Effector memory CD8-positive, alpha-beta T cell (primary cell): ENCODE measurements at regions not wholly inside any gene's neighbourhood (a gene's known extent, or its start where the extent isn't known, plus 50 kb on each side); places are given as distances from the start of the nearest gene placed in this dataset.

Experiments used
- ATAC-seq: fragments of 150-1000 bp; cut with Tn5 transposase; replicated peaks from 2 replicates; pipeline ENCODE4 v1.10.0; 2021; ENCODE audit warnings: mild to moderate bottlenecking, moderate library complexity
- DNase-seq, 3 experiments: peaks; one replicate each; pipeline ENCODE4 v3.0.0; 2021
- H3K27ac Mint-ChIP-seq, 2 donors: one replicate each; pipeline ENCODE4 v1.8.0; 2022; ENCODE audit warnings: mild to moderate bottlenecking in 2 of 2, mixed read lengths in 2 of 2, moderate library complexity in 2 of 2
- H3K27me3 Mint-ChIP-seq, 2 donors: one replicate each; pipeline ENCODE4 v1.8.0; 2022; ENCODE audit warnings: mixed read lengths in 2 of 2
- H3K36me3 Mint-ChIP-seq: one replicate; pipeline ENCODE4 v1.8.0; 2022; ENCODE audit warnings: mild to moderate bottlenecking, moderate library complexity, mixed read lengths; ENCODE audit not compliant: insufficient read depth
- H3K4me1 Mint-ChIP-seq, 2 donors: one replicate each; pipeline ENCODE4 v1.8.0; 2022; ENCODE audit warnings: low read depth in 2 of 2, mixed read lengths in 2 of 2
- H3K4me3 Mint-ChIP-seq, 2 donors: one replicate each; pipeline ENCODE4 v1.8.0; 2022; ENCODE audit warnings: mild to moderate bottlenecking in 2 of 2, mixed read lengths in 2 of 2, moderate library complexity in 2 of 2
- H3K9me3 Mint-ChIP-seq, 2 donors: one replicate each; pipeline ENCODE4 v1.8.0; 2022; ENCODE audit warnings: mixed read lengths in 2 of 2

DNA sequence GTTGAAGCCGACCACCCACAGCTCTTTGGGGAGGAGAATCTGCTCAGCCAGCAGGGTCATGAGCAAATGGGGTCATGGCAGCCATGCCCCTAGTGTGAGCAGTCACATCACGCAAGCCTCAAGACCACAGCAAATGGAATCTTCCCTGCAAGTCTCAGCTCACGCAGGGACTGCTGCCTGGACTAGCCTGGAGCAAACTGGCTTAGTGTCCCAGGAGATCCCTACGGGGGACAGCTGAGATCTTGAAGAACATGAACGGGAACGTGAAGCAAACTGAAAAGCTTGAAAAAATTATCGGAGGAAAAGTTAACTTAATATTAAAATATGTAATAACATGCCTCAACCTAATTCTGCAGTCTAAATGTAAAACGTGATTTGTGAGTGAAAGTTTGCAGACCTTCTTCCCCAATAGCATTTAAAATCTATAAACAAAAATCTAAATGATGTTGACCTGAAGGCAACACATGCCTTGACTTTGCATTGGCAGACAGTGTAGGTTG is 118.4 kb downstream of the FAM124B start:
- ATAC-seq (no peak), DNase-seq (no peak)
- Mint-ChIP-seq H3K27me3 (peaks cover 39 to 52% of the 10 kb centered on the region in 2 donors), H3K9me3 (no peaks in the 10 kb centered on the region), H3K27ac (no peak overlapping the region), H3K4me3 (no peak overlapping the region), H3K4me1 (no peaks in the 10 kb centered on the region), H3K36me3 (no peaks in the 10 kb centered on the region)

DNA sequence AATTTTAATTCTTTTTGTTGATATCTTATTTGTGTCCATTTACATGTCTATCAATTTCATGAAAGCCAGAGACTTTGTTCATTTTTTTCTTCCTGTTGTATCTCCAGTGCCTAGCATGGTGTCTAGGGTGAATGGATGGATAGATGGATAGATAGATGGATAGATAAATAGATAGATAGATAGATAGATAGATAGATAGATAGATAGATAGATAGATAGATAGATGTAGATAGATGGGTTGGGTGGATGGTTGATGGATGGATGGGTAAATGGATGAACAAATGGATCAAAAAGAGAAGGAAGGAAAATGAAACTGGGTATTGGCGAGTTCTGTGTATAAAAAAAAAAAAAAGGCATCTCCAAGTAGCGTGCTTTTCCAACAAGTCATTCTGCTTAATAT is 120.5 kb downstream of the FAM124B start:
- no peaks in the 10 kb centered on the region for H3K4me1 Mint-ChIP-seq
- peaks cover 48 to 61% of the 10 kb centered on the region in 2 donors for H3K27me3 Mint-ChIP-seq

DNA sequence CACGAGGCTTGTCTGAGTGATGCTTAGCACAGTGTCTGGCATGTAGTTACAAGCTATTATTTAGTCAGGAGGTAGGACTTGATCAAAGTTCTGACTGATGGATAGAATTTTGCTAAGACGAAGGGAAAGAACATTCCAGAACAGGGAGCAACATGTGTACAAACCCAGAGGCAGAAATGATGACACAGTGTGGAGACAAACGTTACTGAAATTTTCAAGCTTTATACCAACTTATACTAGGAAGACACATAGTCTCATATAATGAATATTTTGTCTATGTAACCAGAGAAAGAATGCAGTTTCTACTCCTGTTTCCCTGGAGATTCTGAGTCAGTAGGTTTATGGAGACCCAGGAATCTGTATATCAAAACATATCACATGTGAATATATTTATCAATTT is 123.4 kb downstream of the FAM124B start:
- no peak overlapping the region for H3K4me3 Mint-ChIP-seq
- ATAC-seq (no peak), DNase-seq (no peak)
- H3K27me3 Mint-ChIP-seq = peaks cover 46 to 51% of the 10 kb centered on the region in 2 donors
- no peaks in the 10 kb centered on the region for H3K9me3 Mint-ChIP-seq
- no peaks in the 10 kb centered on the region for H3K4me1 Mint-ChIP-seq
- no peak overlapping the region for H3K27ac Mint-ChIP-seq
- H3K36me3 Mint-ChIP-seq = no peaks in the 10 kb centered on the region

More for the DNA sequence above, 120.5 kb downstream of the FAM124B start:
- Mint-ChIP-seq H3K4me3 (no peak overlapping the region), H3K27ac (no peak overlapping the region), H3K9me3 (no peaks in the 10 kb centered on the region), H3K36me3 (no peaks in the 10 kb centered on the region)
- no peak for ATAC-seq
- DNase-seq = no peak

DNA sequence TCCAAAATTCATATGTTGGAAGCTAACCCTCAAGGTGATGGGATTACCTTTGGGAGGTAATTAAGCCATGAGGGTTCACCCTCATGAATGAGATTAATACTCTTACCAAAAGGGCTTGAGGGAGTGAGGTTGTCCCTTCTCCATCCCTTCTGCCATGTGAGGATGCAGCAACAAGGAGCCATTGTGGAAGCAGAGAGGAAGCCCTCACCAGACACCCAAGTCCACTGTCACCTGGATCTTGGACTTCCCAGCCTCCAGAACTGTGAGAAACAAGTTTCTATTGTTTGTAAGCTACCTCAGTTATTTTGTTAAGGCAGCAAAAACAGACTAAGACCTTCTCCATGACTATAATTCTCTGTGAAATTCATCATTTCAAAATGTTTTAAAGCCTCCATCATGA is 125.7 kb downstream of the FAM124B start:
- H3K9me3 Mint-ChIP-seq = no peaks in the 10 kb centered on the region
- no peaks in the 10 kb centered on the region for H3K36me3 Mint-ChIP-seq
- H3K4me1 Mint-ChIP-seq = no peaks in the 10 kb centered on the region
- no peak overlapping the region for H3K27ac Mint-ChIP-seq
- H3K4me3 Mint-ChIP-seq = no peak overlapping the region
- DNase-seq (no peak), ATAC-seq (no peak)
- H3K27me3 Mint-ChIP-seq = peaks cover 33 to 56% of the 10 kb centered on the region in 2 donors

DNA sequence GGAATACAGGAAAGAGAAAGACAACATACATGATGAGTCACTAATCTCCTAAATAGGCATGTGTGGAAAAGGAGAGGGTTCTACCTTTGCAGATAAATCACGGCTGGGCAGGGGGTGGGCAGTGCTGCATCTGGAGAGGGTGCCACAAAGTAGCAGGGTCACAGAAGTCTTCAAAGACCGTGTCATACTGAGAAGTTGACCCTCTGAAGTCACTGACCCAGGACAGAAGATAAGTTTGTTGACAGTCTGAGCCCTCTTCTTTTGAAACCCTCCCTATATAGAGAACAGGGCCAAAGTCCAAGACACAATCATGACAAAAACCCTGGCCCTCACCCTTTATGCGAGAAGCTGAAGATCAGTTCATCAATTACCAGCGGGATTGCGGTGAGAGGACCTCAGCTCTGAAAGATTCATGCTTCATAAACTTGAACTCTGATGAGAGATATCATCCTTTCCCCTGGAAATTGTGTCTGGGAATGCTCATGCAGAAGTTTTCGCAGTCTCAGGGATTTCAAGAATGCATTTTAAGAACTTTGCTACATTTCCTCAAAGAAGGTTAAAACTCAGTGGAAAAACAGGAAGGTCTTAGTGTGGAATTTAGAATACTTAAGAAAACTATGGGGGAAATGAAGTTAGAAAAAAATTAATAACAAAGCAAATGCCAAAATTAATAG is 129.5 kb downstream of the FAM124B start:
- no peak for DNase-seq

DNA sequence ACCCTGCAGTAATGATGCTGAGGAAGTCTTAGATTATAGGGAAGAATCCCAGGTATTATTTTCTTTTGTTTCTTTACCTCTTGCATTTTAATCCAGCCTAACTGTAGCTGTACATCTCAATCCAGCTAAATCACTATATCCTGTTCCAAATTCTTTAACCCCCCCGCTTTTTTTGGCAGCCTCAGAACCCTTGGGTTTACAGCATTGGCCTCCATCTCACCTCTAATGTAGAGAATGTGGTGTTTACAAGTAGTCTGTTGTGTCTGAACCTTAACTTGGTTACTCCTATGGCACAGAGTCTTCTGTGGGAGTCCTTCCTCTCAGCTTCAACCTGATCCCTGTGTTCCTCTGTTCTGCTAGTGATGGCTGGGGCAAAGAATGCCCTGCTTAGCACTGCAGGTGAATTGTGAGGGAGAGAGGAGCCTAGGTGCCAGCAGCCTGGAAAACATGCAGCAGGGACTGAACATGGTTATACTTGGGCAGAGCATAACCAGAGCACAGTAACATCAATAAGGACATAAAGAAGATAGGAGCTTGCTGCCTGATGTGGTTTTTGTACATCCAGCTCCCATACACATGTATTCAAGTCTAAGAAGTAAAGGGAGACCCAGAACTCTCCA is 130.2 kb downstream of the FAM124B start:
- ATAC-seq = no peak
- no peak for DNase-seq
- no peak overlapping the region for H3K4me3 Mint-ChIP-seq
- no peaks in the 10 kb centered on the region for H3K36me3 Mint-ChIP-seq
- H3K9me3 Mint-ChIP-seq = no peaks in the 10 kb centered on the region
- H3K27ac Mint-ChIP-seq = no peak overlapping the region
- H3K27me3 Mint-ChIP-seq = peaks cover 24 to 32% of the 10 kb centered on the region in 2 donors
- H3K4me1 Mint-ChIP-seq = no peaks in the 10 kb centered on the region

More for the DNA sequence above, 129.5 kb downstream of the FAM124B start:
- Mint-ChIP-seq H3K9me3 (no peaks in the 10 kb centered on the region), H3K36me3 (no peaks in the 10 kb centered on the region), H3K27ac (no peak overlapping the region), H3K4me3 (no peak overlapping the region), H3K27me3 (peaks cover 24 to 32% of the 10 kb centered on the region in 2 donors), H3K4me1 (no peaks in the 10 kb centered on the region)
- ATAC-seq = no peak

DNA sequence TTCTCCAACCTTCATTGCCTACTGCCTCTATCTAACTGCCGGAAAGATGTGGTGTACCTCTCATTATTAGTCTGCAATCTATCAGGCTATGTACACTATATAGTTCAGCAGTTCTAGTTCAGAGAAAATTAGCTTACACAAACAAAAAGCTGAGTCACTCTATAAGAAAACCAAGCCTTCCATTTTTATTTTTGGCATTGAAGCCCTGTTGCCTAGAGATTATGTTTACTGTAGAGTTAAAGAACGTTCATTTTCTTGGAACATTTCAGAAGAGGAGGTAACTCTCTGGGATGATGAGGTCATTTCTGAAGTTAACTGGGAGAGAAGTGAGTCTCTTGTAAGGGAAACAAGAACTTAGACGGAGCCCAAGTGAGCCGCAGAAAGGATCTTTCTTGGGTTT is 133.5 kb downstream of the FAM124B start:
- H3K27ac Mint-ChIP-seq = no peak overlapping the region
- DNase-seq (no peak), ATAC-seq (no peak)
- H3K36me3 Mint-ChIP-seq = no peaks in the 10 kb centered on the region
- no peak overlapping the region for H3K4me3 Mint-ChIP-seq
- no peaks in the 10 kb centered on the region for H3K4me1 Mint-ChIP-seq
- H3K27me3 Mint-ChIP-seq = peaks cover 39 to 40% of the 10 kb centered on the region in 2 donors
- no peaks in the 10 kb centered on the region for H3K9me3 Mint-ChIP-seq

DNA sequence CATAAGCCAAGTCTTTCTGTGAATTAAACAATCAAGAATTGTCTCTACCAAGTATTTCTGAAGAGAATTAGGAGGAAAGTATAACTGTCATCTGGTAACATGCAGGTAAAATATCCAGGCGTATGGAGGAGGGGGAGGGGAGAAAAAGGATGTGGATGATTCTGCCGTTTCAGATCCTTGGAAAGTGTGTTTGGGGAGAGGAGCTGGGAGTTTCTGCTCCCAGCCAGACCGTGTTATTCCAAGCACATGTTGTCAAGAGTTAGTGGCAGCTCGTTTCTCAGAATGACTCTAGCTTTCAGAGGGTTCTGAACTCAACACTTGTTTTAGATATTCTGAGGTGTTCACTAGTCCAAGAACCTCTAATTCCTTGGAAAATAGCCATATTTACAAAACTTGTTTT is 137.6 kb downstream of the FAM124B start:
- ATAC-seq (no peak), DNase-seq (no peak)
- Mint-ChIP-seq H3K4me1 (no peaks in the 10 kb centered on the region), H3K27ac (no peak overlapping the region), H3K9me3 (no peaks in the 10 kb centered on the region), H3K27me3 (peaks cover 43 to 58% of the 10 kb centered on the region in 2 donors), H3K4me3 (no peak overlapping the region), H3K36me3 (no peaks in the 10 kb centered on the region)

DNA sequence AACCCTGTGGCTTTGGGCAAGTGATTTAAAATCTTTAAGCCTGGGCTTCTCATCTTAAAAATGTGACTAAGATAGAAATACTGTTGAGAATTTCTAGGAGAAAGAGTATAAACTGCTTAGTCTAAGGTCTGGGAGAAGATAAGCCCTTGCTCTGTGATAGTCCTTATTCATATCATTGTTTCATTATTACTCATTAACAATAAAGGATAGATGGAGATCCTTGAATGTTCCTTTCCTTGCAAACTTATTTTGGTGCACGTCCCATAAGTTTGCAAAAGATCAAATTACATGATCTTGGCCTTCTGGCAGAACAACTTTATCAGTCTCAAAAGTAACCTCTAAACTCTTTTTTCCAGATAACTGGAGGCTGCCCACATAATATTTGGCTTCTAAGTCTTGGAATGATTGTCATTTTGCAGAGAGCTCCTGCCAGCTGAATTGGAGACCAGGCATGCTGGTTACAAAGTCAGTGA is 138.3 kb downstream of the FAM124B start:
- no peak for ATAC-seq
- no peaks in the 10 kb centered on the region for H3K9me3 Mint-ChIP-seq
- H3K27ac Mint-ChIP-seq = no peak overlapping the region
- H3K36me3 Mint-ChIP-seq = no peaks in the 10 kb centered on the region
- no peak overlapping the region for H3K4me3 Mint-ChIP-seq
- no peaks in the 10 kb centered on the region for H3K4me1 Mint-ChIP-seq
- H3K27me3 Mint-ChIP-seq = peaks cover 43 to 63% of the 10 kb centered on the region in 2 donors
- DNase-seq = no peak

DNA sequence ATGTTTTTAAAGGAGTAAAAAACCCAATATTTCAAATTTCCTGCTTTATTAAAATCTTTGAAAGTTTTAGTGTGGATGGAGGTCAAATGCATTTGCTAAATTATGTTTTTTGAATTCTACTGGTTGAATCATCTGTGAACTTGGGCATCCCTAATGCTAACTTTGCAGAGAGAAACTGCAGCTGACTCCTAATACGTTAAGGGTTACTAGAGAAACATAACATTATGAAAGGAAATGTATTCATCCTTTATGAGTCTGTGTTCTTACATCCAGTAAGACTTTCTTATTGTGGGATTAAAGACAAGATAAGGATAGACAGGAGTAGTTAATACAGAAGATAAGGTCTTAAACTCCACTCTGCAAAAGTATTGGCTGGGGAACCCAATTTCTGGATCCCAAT is 140.6 kb downstream of the FAM124B start:
- Mint-ChIP-seq H3K4me1 (no peaks in the 10 kb centered on the region), H3K27ac (no peak overlapping the region), H3K36me3 (no peaks in the 10 kb centered on the region), H3K9me3 (no peaks in the 10 kb centered on the region), H3K27me3 (peaks cover 43 to 68% of the 10 kb centered on the region in 2 donors), H3K4me3 (no peak overlapping the region)
- DNase-seq (no peak), ATAC-seq (no peak)

DNA sequence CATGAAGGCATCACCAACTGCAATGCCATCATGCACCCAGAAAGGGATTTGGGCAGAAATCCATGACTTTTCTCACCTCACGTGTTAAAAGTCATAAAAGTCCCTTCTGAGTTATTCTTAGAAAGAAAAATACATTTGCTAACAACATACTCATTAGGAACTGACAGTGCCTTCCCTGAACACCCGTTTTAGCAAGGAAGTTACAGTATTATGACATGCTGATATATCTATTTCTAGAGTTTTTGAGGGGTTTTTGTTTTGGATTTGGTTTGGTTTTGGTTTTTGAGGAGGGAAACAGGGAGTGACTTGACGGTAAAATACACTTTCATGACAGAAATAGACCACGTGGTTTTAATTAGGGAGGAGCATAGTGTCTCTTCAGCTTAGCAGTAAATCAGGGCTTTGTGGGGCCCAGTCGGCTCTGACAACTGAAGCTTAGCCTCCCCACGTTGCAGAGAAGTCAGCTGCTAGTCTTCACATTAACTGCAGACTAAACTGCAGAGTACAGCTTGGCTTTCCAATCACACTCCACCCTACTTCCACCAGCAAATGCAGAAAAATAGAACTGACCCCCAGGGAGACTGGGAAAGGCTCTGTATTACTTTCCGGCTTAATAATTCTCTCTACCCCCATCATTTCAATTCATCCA is 141.4 kb downstream of the FAM124B start:
- Mint-ChIP-seq H3K9me3 (no peaks in the 10 kb centered on the region), H3K4me1 (no peaks in the 10 kb centered on the region), H3K27ac (no peak overlapping the region), H3K27me3 (peaks cover 37 to 62% of the 10 kb centered on the region in 2 donors), H3K36me3 (no peaks in the 10 kb centered on the region), H3K4me3 (no peak overlapping the region)
- DNase-seq (no peak), ATAC-seq (no peak)

DNA sequence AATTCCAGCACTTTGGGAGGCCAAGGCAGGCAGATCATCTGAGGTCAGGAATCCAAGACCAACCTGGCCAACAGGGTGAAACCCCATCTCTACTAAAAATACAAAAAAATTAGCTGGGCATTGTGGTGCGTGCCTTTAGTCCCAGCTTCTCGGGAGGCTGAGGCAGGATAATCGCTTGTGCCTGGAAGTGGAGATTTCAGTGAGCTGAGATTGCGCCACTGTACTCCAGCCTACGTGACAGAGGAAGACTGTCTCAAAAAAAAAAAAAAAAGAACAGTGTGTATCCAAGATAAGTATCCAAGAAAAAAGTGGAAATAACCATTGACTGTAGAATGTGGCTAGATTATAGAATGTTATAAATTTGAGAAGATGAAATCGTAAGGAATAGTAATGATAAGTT is 142.1 kb downstream of the FAM124B start:
- ATAC-seq (no peak), DNase-seq (no peak)
- H3K27me3 Mint-ChIP-seq = peaks cover 31 to 56% of the 10 kb centered on the region in 2 donors
- no peaks in the 10 kb centered on the region for H3K4me1 Mint-ChIP-seq
- H3K27ac Mint-ChIP-seq = no peak overlapping the region
- H3K4me3 Mint-ChIP-seq = no peak overlapping the region
- no peaks in the 10 kb centered on the region for H3K9me3 Mint-ChIP-seq
- H3K36me3 Mint-ChIP-seq = no peaks in the 10 kb centered on the region

DNA sequence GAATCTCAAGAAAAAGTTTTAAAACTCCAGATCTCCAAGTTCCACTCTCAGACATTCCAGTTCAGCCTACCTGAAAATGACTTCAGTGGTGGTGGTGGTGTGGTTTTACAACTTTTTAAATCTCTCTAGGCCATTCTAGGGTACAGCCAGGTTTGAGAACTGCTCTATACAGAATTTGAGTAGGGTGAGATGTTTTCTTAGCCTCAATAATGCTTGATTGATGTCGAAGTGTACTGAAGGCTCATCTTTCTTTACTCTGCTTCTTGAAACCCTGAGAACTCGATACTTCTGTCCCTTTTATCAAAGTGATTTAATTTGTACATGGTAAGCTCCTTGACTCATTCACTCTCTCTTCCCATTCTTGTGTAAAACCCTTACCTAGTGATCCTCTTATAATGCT is 143.8 kb downstream of the FAM124B start:
- H3K4me1 Mint-ChIP-seq = no peaks in the 10 kb centered on the region
- H3K27ac Mint-ChIP-seq = no peak overlapping the region
- peaks cover 22 to 60% of the 10 kb centered on the region in 2 donors for H3K27me3 Mint-ChIP-seq
- ATAC-seq = no peak
- no peak for DNase-seq
- no peak overlapping the region for H3K4me3 Mint-ChIP-seq
- no peaks in the 10 kb centered on the region for H3K36me3 Mint-ChIP-seq
- no peaks in the 10 kb centered on the region for H3K9me3 Mint-ChIP-seq

DNA sequence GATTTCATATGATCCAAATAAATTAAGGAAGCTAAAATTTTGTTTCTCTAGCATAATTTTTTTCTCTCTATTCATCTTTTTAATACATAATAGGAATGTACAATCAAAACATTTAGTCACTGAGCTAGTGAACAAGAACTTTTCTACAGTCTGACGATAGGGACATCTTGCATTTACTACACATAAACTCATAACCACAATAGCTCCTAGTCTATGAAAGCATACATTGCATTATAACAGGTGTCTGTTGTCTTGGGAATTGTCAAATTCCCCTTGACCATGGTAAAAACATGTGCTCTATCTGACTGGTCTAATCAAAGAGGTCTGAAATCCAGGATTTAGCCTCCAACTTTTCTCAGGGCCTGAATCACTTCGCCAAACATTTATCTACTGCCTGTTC is 144.8 kb downstream of the FAM124B start:
- no peak overlapping the region for H3K4me3 Mint-ChIP-seq
- DNase-seq = no peak
- no peak overlapping the region for H3K27ac Mint-ChIP-seq
- H3K4me1 Mint-ChIP-seq = no peaks in the 10 kb centered on the region
- ATAC-seq = no peak
- H3K36me3 Mint-ChIP-seq = no peaks in the 10 kb centered on the region
- peaks cover 15 to 52% of the 10 kb centered on the region in 2 donors for H3K27me3 Mint-ChIP-seq
- no peaks in the 10 kb centered on the region for H3K9me3 Mint-ChIP-seq
